ENCODE measurements at regions not wholly inside any gene's neighbourhood (a gene's known extent, or its start where the extent isn't known, plus 50 kb on each side); places are given as distances from the start of the nearest gene placed in this dataset.

DNA sequence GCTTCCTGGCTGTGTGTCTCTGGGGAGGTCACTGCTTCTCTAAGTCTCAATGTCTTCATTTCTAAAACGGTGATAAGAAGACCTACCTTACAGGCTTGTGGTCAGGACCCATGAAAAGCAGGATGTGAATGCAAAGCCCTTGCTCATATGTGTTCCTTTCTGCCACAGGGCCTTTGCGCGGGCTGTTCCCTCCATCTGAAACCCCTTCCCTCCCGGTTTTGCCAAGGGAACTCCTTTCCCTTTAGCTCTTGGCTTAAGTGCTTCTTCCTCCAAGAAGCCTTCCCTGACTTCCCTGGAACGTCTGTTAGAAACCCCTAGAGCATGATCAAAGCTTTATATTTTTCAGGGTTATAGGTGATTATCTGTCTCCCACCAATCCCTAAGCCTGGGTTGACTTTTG is 147.2 kb upstream of the PTPN1 start:
- TF ChIP-seq, protein P1, sequence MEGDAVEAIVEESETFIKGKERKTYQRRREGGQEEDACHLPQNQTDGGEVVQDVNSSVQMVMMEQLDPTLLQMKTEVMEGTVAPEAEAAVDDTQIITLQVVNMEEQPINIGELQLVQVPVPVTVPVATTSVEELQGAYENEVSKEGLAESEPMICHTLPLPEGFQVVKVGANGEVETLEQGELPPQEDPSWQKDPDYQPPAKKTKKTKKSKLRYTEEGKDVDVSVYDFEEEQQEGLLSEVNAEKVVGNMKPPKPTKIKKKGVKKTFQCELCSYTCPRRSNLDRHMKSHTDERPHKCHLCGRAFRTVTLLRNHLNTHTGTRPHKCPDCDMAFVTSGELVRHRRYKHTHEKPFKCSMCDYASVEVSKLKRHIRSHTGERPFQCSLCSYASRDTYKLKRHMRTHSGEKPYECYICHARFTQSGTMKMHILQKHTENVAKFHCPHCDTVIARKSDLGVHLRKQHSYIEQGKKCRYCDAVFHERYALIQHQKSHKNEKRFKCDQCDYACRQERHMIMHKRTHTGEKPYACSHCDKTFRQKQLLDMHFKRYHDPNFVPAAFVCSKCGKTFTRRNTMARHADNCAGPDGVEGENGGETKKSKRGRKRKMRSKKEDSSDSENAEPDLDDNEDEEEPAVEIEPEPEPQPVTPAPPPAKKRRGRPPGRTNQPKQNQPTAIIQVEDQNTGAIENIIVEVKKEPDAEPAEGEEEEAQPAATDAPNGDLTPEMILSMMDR (IDR thresholded peaks at IDR 0.05), result no peak
- TF ChIP-seq POLR2A (IDR thresholded peaks at IDR 0.05; ENCODE audit: low read depth), result no peak

Measured in esophagus muscularis mucosa (tissue), 3 donors.